Breast epithelium (tissue), 4 donors: ENCODE measurements at regions not wholly inside any gene's neighbourhood (a gene's known extent, or its start where the extent isn't known, plus 50 kb on each side); places are given as distances from the start of the nearest gene placed in this dataset.

Source experiments
- DNase-seq, 2 donors: peaks; one replicate each; pipeline ENCODE4 v3.0.0-alpha.2; 2019; ENCODE audit warnings: low spot score in 2 of 2
- H3K27ac ChIP-seq, 2 donors: fragments of 200-600 bp; sonication (generic) in 1 of 2; one replicate each; pipeline ENCODE4 v1.5.1; 2016 to 2019; ENCODE audit warnings: mild to moderate bottlenecking in 1 of 2
- H3K27me3 ChIP-seq, 2 donors: fragments of 200-600 bp; sonication (generic) in 1 of 2; one replicate each; pipeline versions ENCODE4 v1.5.1 to v1.6.0; 2017 to 2019; ENCODE audit warnings: control low read depth in 1 of 2, mild to moderate bottlenecking in 1 of 2
- H3K36me3 ChIP-seq: fragments of 200-600 bp; one replicate; pipeline ENCODE4 v1.5.1; 2019
- H3K4me1 ChIP-seq, 2 donors: fragments of 200-600 bp; sonication (generic); one replicate each; pipeline ENCODE4 v1.5.1; 2016 to 2019; ENCODE audit warnings: control low read depth in 1 of 2
- H3K4me3 ChIP-seq, 3 donors: fragments of 200-600 bp; sonication (generic); 1 replicate in 2 of 3; 2 replicates in 1 of 3; pipeline ENCODE4 v1.5.1; 2016 to 2019; ENCODE audit warnings: mild to moderate bottlenecking in 3 of 3, moderate library complexity in 2 of 3
- H3K9me3 ChIP-seq, 2 donors: fragments of 200-600 bp; sonication (generic) in 1 of 2; one replicate each; pipeline ENCODE4 v1.5.1; 2016 to 2019; ENCODE audit warnings: control low read depth in 1 of 2
- CTCF ChIP-seq, 3 donors: fragments of 450-650 bp; IDR thresholded peaks; one replicate each; pipeline ENCODE4 v1.5.1; 2016 to 2017; ENCODE audit warnings: antibody characterized with exemption in 3 of 3, mild to moderate bottlenecking in 3 of 3, moderate library complexity in 3 of 3
- POLR2A ChIP-seq: fragments of 450-650 bp; IDR thresholded peaks from one replicate; pipeline ENCODE4 v1.6.1; 2016; ENCODE audit warnings: antibody characterized with exemption, mild to moderate bottlenecking, moderate library complexity
- POLR2AphosphoS5 ChIP-seq, 3 donors: sonication (generic); formaldehyde crosslinking; IDR thresholded peaks; one replicate each; pipeline ENCODE4 v1.6.1; 2017; ENCODE audit warnings: antibody characterized with exemption in 3 of 3
- intact Hi-C: fragments of 100-400 bp; cut with DNase I; formaldehyde crosslinking; loops from one replicate; pipeline ENCODE4 v1.15.1; 2023; ENCODE audit warnings: low total_unique reads

- Histone ChIP-seq H3K27ac (no peak overlapping the region), H3K4me1 (no peaks in the 10 kb centered on the region), H3K4me3 (no peak overlapping the region), H3K9me3 (no peaks in the 10 kb centered on the region), H3K27me3 (no peaks in the 10 kb centered on the region), H3K36me3 (no peaks in the 10 kb centered on the region)
- intact Hi-C loops, result no loop called here
- TF ChIP-seq POLR2A (no peak), CTCF (IDR thresholded peaks at IDR 0.05) (no peak), POLR2AphosphoS5 (IDR thresholded peaks at IDR 0.05) (no peak)
- DNase-seq, result no peak
Observed at GRCh38 chr4:117267317-117267716, 181.9 kb upstream of the TRAM1L1 start.

- intact Hi-C loops, result no loop called here
- no peak for TF ChIP-seq POLR2AphosphoS5 (IDR thresholded peaks at IDR 0.05)
- TF ChIP-seq POLR2A, result no peak
- TF ChIP-seq CTCF (IDR thresholded peaks at IDR 0.05), result no peak
- no peaks in the 10 kb centered on the region for H3K4me1 ChIP-seq
- H3K27me3 ChIP-seq, result no peaks in the 10 kb centered on the region
- H3K27ac ChIP-seq, result no peak overlapping the region
- no peak overlapping the region for H3K4me3 ChIP-seq
- H3K36me3 ChIP-seq, result no peaks in the 10 kb centered on the region
- DNase-seq, result no peak
- H3K9me3 ChIP-seq, result no peaks in the 10 kb centered on the region
Observed at GRCh38 chr4:117284736-117285135, 199.4 kb upstream of the TRAM1L1 start.

- no peak for DNase-seq
- TF ChIP-seq POLR2A, result no peak
- no peak for TF ChIP-seq POLR2AphosphoS5 (IDR thresholded peaks at IDR 0.05)
- no peak for TF ChIP-seq CTCF (IDR thresholded peaks at IDR 0.05)
- Histone ChIP-seq H3K27me3 (no peaks in the 10 kb centered on the region), H3K36me3 (no peaks in the 10 kb centered on the region), H3K27ac (no peak overlapping the region), H3K4me3 (no peak overlapping the region), H3K9me3 (no peaks in the 10 kb centered on the region), H3K4me1 (no peaks in the 10 kb centered on the region)
- intact Hi-C loops, result no loop called here
Observed at GRCh38 chr4:117293784-117294183, 208.4 kb upstream of the TRAM1L1 start.

- H3K27ac ChIP-seq, result no peak overlapping the region
- intact Hi-C loops, result no loop called here
- no peak overlapping the region for H3K4me3 ChIP-seq
- H3K36me3 ChIP-seq, result no peaks in the 10 kb centered on the region
- no peaks in the 10 kb centered on the region for H3K27me3 ChIP-seq
- no peak for DNase-seq
- H3K9me3 ChIP-seq, result no peaks in the 10 kb centered on the region
- no peaks in the 10 kb centered on the region for H3K4me1 ChIP-seq
- TF ChIP-seq POLR2A (no peak), POLR2AphosphoS5 (IDR thresholded peaks at IDR 0.05) (no peak), CTCF (IDR thresholded peaks at IDR 0.05) (no peak)
Observed at GRCh38 chr4:117302226-117302625, 216.8 kb upstream of the TRAM1L1 start.

- intact Hi-C loops, result no loop called here
- no peaks in the 10 kb centered on the region for H3K36me3 ChIP-seq
- TF ChIP-seq POLR2AphosphoS5 (IDR thresholded peaks at IDR 0.05) (no peak), POLR2A (no peak), CTCF (IDR thresholded peaks at IDR 0.05) (no peak)
- no peak overlapping the region for H3K27ac ChIP-seq
- DNase-seq, result no peak
- H3K4me1 ChIP-seq, result no peaks in the 10 kb centered on the region
- no peak overlapping the region for H3K4me3 ChIP-seq
- H3K9me3 ChIP-seq, result peaks cover 0 to 4% of the 10 kb centered on the region in 2 donors
- H3K27me3 ChIP-seq, result peaks cover 0 to 4% of the 10 kb centered on the region in 2 donors
Observed at GRCh38 chr4:117311215-117311614, 225.8 kb upstream of the TRAM1L1 start.
